Transverse colon (tissue), 4 donors: ENCODE measurements at regions not wholly inside any gene's neighbourhood (a gene's known extent, or its start where the extent isn't known, plus 50 kb on each side); places are given as distances from the start of the nearest gene placed in this dataset.

Source experiments
- DNase-seq: peaks from one replicate; pipeline ENCODE4 v3.0.0-alpha.2; 2019
- H3K27ac ChIP-seq, 4 donors: fragments of 200-600 bp; sonication (generic); 2 replicates each; pipeline ENCODE4 v1.5.1; 2016 to 2018; ENCODE audit warnings: inconsistent platforms in 4 of 4
- H3K27me3 ChIP-seq: fragments of 200-600 bp; sonication (generic); 2 replicates; pipeline ENCODE4 v1.5.1; 2017; ENCODE audit warnings: inconsistent platforms
- H3K36me3 ChIP-seq, 4 donors: fragments of 200-600 bp; sonication (generic); 2 replicates each; pipeline ENCODE4 v1.5.1; 2017 to 2019; ENCODE audit warnings: inconsistent platforms in 4 of 4
- H3K4me1 ChIP-seq, 4 donors: fragments of 200-600 bp; sonication (generic); 2 replicates each; pipeline ENCODE4 v1.5.1; 2017 to 2020; ENCODE audit warnings: inconsistent platforms in 4 of 4
- H3K4me3 ChIP-seq, 4 donors: fragments of 200-600 bp; sonication (generic); 1 replicate in 1 of 4; 2 replicates in 3 of 4; pipeline versions ENCODE4 v1.5.1 to v1.6.1; 2017 to 2019; ENCODE audit warnings: inconsistent platforms in 4 of 4
- H3K9me3 ChIP-seq, 2 donors: fragments of 200-600 bp; sonication (generic); 2 replicates each; pipeline ENCODE4 v1.5.1; 2017 to 2019; ENCODE audit warnings: inconsistent platforms in 2 of 2
- EP300 ChIP-seq: sonication (generic); formaldehyde crosslinking; IDR thresholded peaks from one replicate; pipeline ENCODE4 v1.6.1; 2017; ENCODE audit warnings: antibody characterized with exemption, low read depth
- POLR2A ChIP-seq: fragments of 450-650 bp; IDR thresholded peaks from one replicate; pipeline ENCODE4 v1.6.1; 2016; ENCODE audit warnings: antibody characterized with exemption, mild to moderate bottlenecking, moderate library complexity
- POLR2AphosphoS5 ChIP-seq, 3 donors: sonication (generic); formaldehyde crosslinking; IDR thresholded peaks; one replicate each; pipeline ENCODE4 v1.6.1; 2016; ENCODE audit warnings: antibody characterized with exemption in 3 of 3
- WGBS, 2 donors: methylation state at CpG; one replicate each; pipeline ENCODE4 v1.1.5; 2018; ENCODE audit warnings: low coverage in 1 of 2; 5-methylcytosine and 5-hydroxymethylcytosine counted together
- in situ Hi-C, 4 donors: fragments of 200-750 bp; cut with MboI; loops; one replicate each; pipeline versions ENCODE4 v1.15.0 to v1.15.1; 2017; ENCODE audit warnings: low sequenced_read_pairs in 3 of 4, low pct_ligation_motif_present in 1 of 4, low pct_unique_long_range_greater_than_20kb in 1 of 4
- intact Hi-C: fragments of 100-400 bp; cut with DNase I; formaldehyde crosslinking; loops from one replicate; pipeline ENCODE4 v1.15.1; 2023; ENCODE audit warnings: low total_unique reads
- TF ChIP-seq, protein P1 (sequence below), 5 experiments: fragments of 200-600 bp in 3 of 5; fragments of 450-650 bp in 2 of 5; sonication (generic) in 3 of 5; IDR thresholded peaks; 1 replicate in 2 of 5; 2 replicates in 3 of 5; pipeline ENCODE4 v1.5.1; 2016 to 2017; ENCODE audit warnings: antibody characterized with exemption in 5 of 5, inconsistent platforms in 3 of 5, mild to moderate bottlenecking in 2 of 5, moderate library complexity in 1 of 5

- peaks cover 0 to 16% (median 11%) of the 10 kb centered on the region in 4 donors for H3K4me1 ChIP-seq
- H3K27ac ChIP-seq = no peak overlapping the region
- H3K4me3 ChIP-seq = no peak overlapping the region
- in situ Hi-C loops (no loop called here), intact Hi-C loops (no loop called here)
- TF ChIP-seq POLR2AphosphoS5 (IDR thresholded peaks at IDR 0.05) = no peak
- no peak for TF ChIP-seq EP300
- TF ChIP-seq, protein P1, sequence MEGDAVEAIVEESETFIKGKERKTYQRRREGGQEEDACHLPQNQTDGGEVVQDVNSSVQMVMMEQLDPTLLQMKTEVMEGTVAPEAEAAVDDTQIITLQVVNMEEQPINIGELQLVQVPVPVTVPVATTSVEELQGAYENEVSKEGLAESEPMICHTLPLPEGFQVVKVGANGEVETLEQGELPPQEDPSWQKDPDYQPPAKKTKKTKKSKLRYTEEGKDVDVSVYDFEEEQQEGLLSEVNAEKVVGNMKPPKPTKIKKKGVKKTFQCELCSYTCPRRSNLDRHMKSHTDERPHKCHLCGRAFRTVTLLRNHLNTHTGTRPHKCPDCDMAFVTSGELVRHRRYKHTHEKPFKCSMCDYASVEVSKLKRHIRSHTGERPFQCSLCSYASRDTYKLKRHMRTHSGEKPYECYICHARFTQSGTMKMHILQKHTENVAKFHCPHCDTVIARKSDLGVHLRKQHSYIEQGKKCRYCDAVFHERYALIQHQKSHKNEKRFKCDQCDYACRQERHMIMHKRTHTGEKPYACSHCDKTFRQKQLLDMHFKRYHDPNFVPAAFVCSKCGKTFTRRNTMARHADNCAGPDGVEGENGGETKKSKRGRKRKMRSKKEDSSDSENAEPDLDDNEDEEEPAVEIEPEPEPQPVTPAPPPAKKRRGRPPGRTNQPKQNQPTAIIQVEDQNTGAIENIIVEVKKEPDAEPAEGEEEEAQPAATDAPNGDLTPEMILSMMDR (IDR thresholded peaks at IDR 0.05) = no peak
- TF ChIP-seq POLR2A = no peak
- no peaks in the 10 kb centered on the region for H3K9me3 ChIP-seq
- no peaks in the 10 kb centered on the region for H3K36me3 ChIP-seq
- WGBS, 2 donors = 87 to 100% methylated on average over 1 to 15 of the region's 15 CpGs
- no peak for DNase-seq
- H3K27me3 ChIP-seq = no peaks in the 10 kb centered on the region
Measured at GRCh38 chr1:47574451-47575165, 136.8 kb downstream of the FOXD2 start.

GRCh38 chr1:47575855-47576757 is 138.3 kb downstream of the FOXD2 start:
- in situ Hi-C loops (no loop called here), intact Hi-C loops (no loop called here)
- no peak for TF ChIP-seq POLR2AphosphoS5 (IDR thresholded peaks at IDR 0.05)
- Histone ChIP-seq H3K4me1 (peaks cover 0 to 11% (median 9%) of the 10 kb centered on the region in 4 donors), H3K27me3 (no peaks in the 10 kb centered on the region), H3K27ac (no peak overlapping the region), H3K9me3 (no peaks in the 10 kb centered on the region), H3K4me3 (no peak overlapping the region), H3K36me3 (no peaks in the 10 kb centered on the region)
- no peak for DNase-seq
- WGBS, 2 donors = 77 to 100% methylated on average over 4 to 10 of the region's 10 CpGs

DNA sequence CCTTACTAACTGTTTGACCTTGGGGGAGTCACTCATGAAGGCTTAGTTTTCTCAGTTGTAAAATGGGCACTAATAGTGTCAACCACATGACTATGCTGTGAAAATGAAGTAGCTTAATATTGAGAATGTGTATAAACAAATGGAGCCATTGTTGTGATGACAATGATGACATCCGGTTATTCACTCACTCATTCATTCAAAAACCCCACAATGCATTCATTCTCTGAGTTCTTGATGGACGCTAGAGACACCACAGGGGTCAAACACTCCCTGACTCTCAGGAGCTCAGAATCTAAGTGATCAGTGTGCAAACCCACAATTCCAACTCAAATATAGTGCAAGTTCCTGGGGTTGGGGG is 138.9 kb downstream of the FOXD2 start:
- intact Hi-C loops (no loop called here), in situ Hi-C loops (no loop called here)
- Histone ChIP-seq H3K36me3 (no peaks in the 10 kb centered on the region), H3K4me3 (no peak overlapping the region), H3K9me3 (no peaks in the 10 kb centered on the region), H3K27ac (no peak overlapping the region), H3K27me3 (no peaks in the 10 kb centered on the region), H3K4me1 (peaks cover 0 to 11% (median 9%) of the 10 kb centered on the region in 4 donors)
- TF ChIP-seq EP300 = no peak
- no peak for TF ChIP-seq POLR2AphosphoS5 (IDR thresholded peaks at IDR 0.05)
- TF ChIP-seq POLR2A = no peak
- TF ChIP-seq, protein P1 (IDR thresholded peaks at IDR 0.05) = no peak
- DNase-seq = no peak
- 33 to 58% methylated on average over 2 of the region's 2 CpGs for WGBS, 2 donors

GRCh38 chr1:47577303-47578025 is 139.6 kb downstream of the FOXD2 start:
- in situ Hi-C loops (no loop called here), intact Hi-C loops (no loop called here)
- peaks cover 0 to 11% (median 9%) of the 10 kb centered on the region in 4 donors for H3K4me1 ChIP-seq
- H3K27ac ChIP-seq = no peak overlapping the region
- TF ChIP-seq POLR2A (no peak), EP300 (no peak), POLR2AphosphoS5 (IDR thresholded peaks at IDR 0.05) (no peak)
- TF ChIP-seq, protein P1 (IDR thresholded peaks at IDR 0.05) = no peak
- no peak overlapping the region for H3K4me3 ChIP-seq
- no peaks in the 10 kb centered on the region for H3K27me3 ChIP-seq
- no peak for DNase-seq
- WGBS, 2 donors = 76% methylated on average over 12 of the region's 12 CpGs; no CpG with 5 or more reads in 1 of the 2 donors
- H3K9me3 ChIP-seq = no peaks in the 10 kb centered on the region
- no peaks in the 10 kb centered on the region for H3K36me3 ChIP-seq
